H1 (cell line): ENCODE measurements at regions not wholly inside any gene's neighbourhood (a gene's known extent, or its start where the extent isn't known, plus 50 kb on each side); places are given as distances from the start of the nearest gene placed in this dataset.

Experiments
- CTCF ChIA-PET: fragments of 300-600 bp; sonication (Branson Sonifier 250); formaldehyde crosslinking; loops from one replicate; lab custom pipeline; 2021; ENCODE audit not compliant: partially characterized antibody; lab: Charles Lee
- POLR2A ChIA-PET: fragments of 300-600 bp; sonication (Branson Sonifier 250); formaldehyde crosslinking; loops from one replicate; lab custom pipeline; 2021; ENCODE audit warnings: inconsistent platforms; ENCODE audit not compliant: partially characterized antibody; lab: Charles Lee
- DNase-seq, 2 experiments: peaks; one replicate each; pipeline versions ENCODE4 v3.0.0 to v3.0.0-alpha.2; 2010 to 2022; ENCODE audit warnings: low spot score in 2 of 2, low read depth in 1 of 2, mixed read lengths in 1 of 2
- FAIRE-seq: peaks from 2 replicates; lab custom pipeline; 2011; peaks lifted over from hg19 to GRCh38; lab: Jason Lieb, UNC
- H2AFZ ChIP-seq: 2 replicates; pipeline ENCODE4 v1.8.1; 2012; ENCODE audit warnings: low read length, inconsistent platforms
- H2AK5ac ChIP-seq: 2 replicates; pipeline ENCODE4 v1.6.1; 2013; ENCODE audit warnings: low read depth, low read length
- H2BK120ac ChIP-seq: replicated peaks from 2 replicates; pipeline ENCODE3; 2013; ENCODE audit warnings: low read depth, low read length, inconsistent platforms
- H2BK12ac ChIP-seq: 2 replicates; pipeline ENCODE4 v1.6.1; 2013; ENCODE audit warnings: low read depth, low read length
- H2BK15ac ChIP-seq: 2 replicates; pipeline ENCODE4 v1.6.1; 2013; ENCODE audit warnings: low read length
- H2BK20ac ChIP-seq: 2 replicates; pipeline ENCODE4 v1.6.1; 2013; ENCODE audit warnings: low read length
- H2BK5ac ChIP-seq: 2 replicates; pipeline ENCODE4 v1.6.1; 2013; ENCODE audit warnings: low read depth, low read length
- H3K14ac ChIP-seq: 2 replicates; pipeline ENCODE4 v1.6.1; 2013; ENCODE audit warnings: inconsistent platforms; ENCODE audit not compliant: insufficient read length
- H3K18ac ChIP-seq: 2 replicates; pipeline ENCODE4 v1.6.1; 2013; ENCODE audit warnings: low read length; ENCODE audit errors: extremely low read depth
- H3K23ac ChIP-seq: 2 replicates; pipeline ENCODE4 v1.6.1; 2013; ENCODE audit warnings: inconsistent platforms; ENCODE audit not compliant: insufficient read length
- H3K23me2 ChIP-seq: 2 replicates; pipeline ENCODE4 v1.6.1; 2013; ENCODE audit warnings: low read depth, low read length
- H3K27ac ChIP-seq: 2 replicates; pipeline ENCODE4 v1.6.1; 2011; ENCODE audit warnings: low read depth, low read length, inconsistent platforms
- H3K27me3 ChIP-seq, 4 experiments: replicated peaks in 1 of 4; 1 replicate in 1 of 4; 2 replicates in 3 of 4; pipeline versions ENCODE4 v1.6.1 to v1.8.1; 2011 to 2013; ENCODE audit warnings: low read length in 3 of 4, mild to moderate bottlenecking in 3 of 4, inconsistent platforms in 2 of 4, mixed read lengths in 2 of 4, moderate library complexity in 1 of 4; ENCODE audit not compliant: control insufficient read depth in 3 of 4, insufficient read depth in 3 of 4; ENCODE audit errors: extremely low read depth in 1 of 4
- H3K36me3 ChIP-seq, 4 experiments: 2 replicates each; pipeline versions ENCODE4 v1.6.1 to v1.8.1; 2011 to 2013; ENCODE audit warnings: mild to moderate bottlenecking in 4 of 4, low read length in 3 of 4, moderate library complexity in 2 of 4, control low read depth in 1 of 4, inconsistent platforms in 1 of 4; ENCODE audit not compliant: insufficient read depth in 4 of 4, control insufficient read depth in 2 of 4
- H3K4ac ChIP-seq: replicated peaks from 2 replicates; pipeline ENCODE3; 2013; ENCODE audit warnings: low read length, low read depth, mixed read lengths, inconsistent platforms; ENCODE audit not compliant: insufficient read length
- H3K4me1 ChIP-seq, 4 experiments: replicated peaks in 1 of 4; 1 replicate in 1 of 4; 2 replicates in 3 of 4; pipeline versions ENCODE4 v1.6.1 to v1.8.1; 2011 to 2013; ENCODE audit warnings: low read length in 3 of 4, inconsistent platforms in 2 of 4, mixed read lengths in 1 of 4; ENCODE audit not compliant: insufficient read depth in 4 of 4, control insufficient read depth in 3 of 4
- H3K4me2 ChIP-seq, 2 experiments: 2 replicates each; pipeline versions ENCODE4 v1.6.1 to v1.8.1; 2011 to 2013; ENCODE audit warnings: low read depth in 2 of 2, low read length in 2 of 2, control low read depth in 1 of 2, inconsistent platforms in 1 of 2, mild to moderate bottlenecking in 1 of 2; ENCODE audit not compliant: insufficient read depth in 1 of 2
- H3K4me3 ChIP-seq, 4 experiments: fragments of 200-600, 300-600 bp in 1 of 4; sonication (generic), shearing (Covaris generic), sonication (Bioruptor Twin) in 1 of 4; 2 replicates each; pipeline versions ENCODE4 v1.5.1 to v1.8.1; 2011 to 2016; ENCODE audit warnings: low read length in 4 of 4, low read depth in 3 of 4, control low read depth in 2 of 4, inconsistent platforms in 2 of 4, mild to moderate bottlenecking in 2 of 4, mixed read lengths in 1 of 4, moderate library complexity in 1 of 4; ENCODE audit not compliant: insufficient read depth in 2 of 4; ENCODE audit errors: extremely low read depth in 1 of 4
- H3K56ac ChIP-seq: replicated peaks from 2 replicates; pipeline ENCODE3; 2013; ENCODE audit warnings: low read depth, mild to moderate bottlenecking, mixed read lengths, low read length, inconsistent platforms; ENCODE audit not compliant: insufficient read length
- H3K79me1 ChIP-seq: 2 replicates; pipeline ENCODE4 v1.6.1; 2013; ENCODE audit warnings: low read depth, low read length, control low read depth
- H3K79me2 ChIP-seq, 2 experiments: 2 replicates each; pipeline versions ENCODE4 v1.6.1 to v1.8.1; 2012 to 2013; ENCODE audit warnings: low read length in 2 of 2, mild to moderate bottlenecking in 2 of 2, inconsistent platforms in 1 of 2; ENCODE audit not compliant: insufficient read depth in 2 of 2, control insufficient read depth in 1 of 2
- H3K9ac ChIP-seq, 4 experiments: replicated peaks in 1 of 4; 1 replicate in 1 of 4; 2 replicates in 3 of 4; pipeline versions ENCODE4 v1.6.1 to v1.8.1; 2011 to 2013; ENCODE audit warnings: low read depth in 3 of 4, low read length in 3 of 4, control low read depth in 2 of 4, mild to moderate bottlenecking in 2 of 4, moderate library complexity in 2 of 4, inconsistent platforms in 1 of 4; ENCODE audit errors: extremely low read depth in 1 of 4
- H3K9me3 ChIP-seq, 2 experiments: 2 replicates each; pipeline versions ENCODE4 v1.6.1 to v1.8.1; 2012 to 2013; ENCODE audit warnings: mild to moderate bottlenecking in 2 of 2, moderate library complexity in 2 of 2, control low read depth in 1 of 2, inconsistent platforms in 1 of 2, low read depth in 1 of 2, low read length in 1 of 2, mixed read lengths in 1 of 2; ENCODE audit not compliant: insufficient read depth in 2 of 2
- H4K20me1 ChIP-seq, 2 experiments: replicated peaks in 1 of 2; 2 replicates each; pipeline versions ENCODE3 to v1.8.1; 2011 to 2013; ENCODE audit warnings: inconsistent platforms in 2 of 2, low read length in 2 of 2, mild to moderate bottlenecking in 1 of 2; ENCODE audit not compliant: insufficient read depth in 2 of 2, control insufficient read depth in 1 of 2
- H4K5ac ChIP-seq: 2 replicates; pipeline ENCODE4 v1.6.1; 2013; ENCODE audit warnings: low read length, low read depth, mixed read lengths, inconsistent platforms; ENCODE audit not compliant: insufficient read length
- H4K8ac ChIP-seq: 2 replicates; pipeline ENCODE4 v1.8.0; 2013; ENCODE audit warnings: mild to moderate bottlenecking, moderate library complexity, low read length, inconsistent platforms; ENCODE audit not compliant: insufficient read depth; ENCODE audit errors: extremely low read depth
- H4K91ac ChIP-seq: replicated peaks from 2 replicates; pipeline ENCODE3; 2013; ENCODE audit warnings: low read length, mixed read lengths, inconsistent platforms; ENCODE audit not compliant: insufficient read length
- ASH2L ChIP-seq: fragments of 200-600, 300-600 bp; sonication (generic); IDR thresholded peaks from one replicate; pipeline ENCODE4 v1.7.1; 2017; ENCODE audit warnings: low read length
- ATF3 ChIP-seq: IDR thresholded peaks from 2 replicates; pipeline ENCODE4 v1.6.1; 2011; ENCODE audit warnings: low read depth, mild to moderate bottlenecking, low read length; ENCODE audit not compliant: insufficient read depth
- CHD2 ChIP-seq: IDR thresholded peaks from 2 replicates; pipeline ENCODE4 v1.6.1; 2012; ENCODE audit warnings: low read length, improper control_type of control experiment
- EP300 ChIP-seq, 2 experiments: IDR thresholded peaks; 1 replicate in 1 of 2; 2 replicates in 1 of 2; pipeline ENCODE4 v1.6.1; 2011 to 2012; ENCODE audit warnings: low read depth in 2 of 2, low read length in 2 of 2, mild to moderate bottlenecking in 2 of 2, borderline replicate concordance in 1 of 2, inconsistent platforms in 1 of 2, moderate library complexity in 1 of 2
- PHF8 ChIP-seq: fragments of 200-600 bp; sonication (generic); conservative IDR thresholded peaks from 2 replicates; pipeline ENCODE4 v1.7.1; 2012; ENCODE audit warnings: low read depth, mild to moderate bottlenecking, inconsistent platforms, low read length, moderate library complexity
- SRF ChIP-seq: IDR thresholded peaks from 2 replicates; pipeline ENCODE4 v1.6.1; 2011; ENCODE audit warnings: mild to moderate bottlenecking, low read depth, low read length, moderate library complexity
- WGBS, 2 experiments: shearing (Covaris generic) in 1 of 2; methylation state at CpG; one replicate each; pipeline versions ENCODE4 v1.1.6 to v1.1.7; 2013 to 2015; ENCODE audit warnings: low lambda C conversion rate in 2 of 2, mixed read lengths in 2 of 2, inconsistent platforms in 1 of 2, low coverage in 1 of 2, missing lambda C conversion rate in 1 of 2; ENCODE audit not compliant: insufficient replicate concordance in 2 of 2, insufficient coverage in 1 of 2, insufficient read length in 1 of 2; ENCODE audit errors: extremely low coverage in 1 of 2, missing lambda C conversion rate in 1 of 2; 5-methylcytosine and 5-hydroxymethylcytosine counted together

- Histone ChIP-seq H3K18ac (no peak overlapping the region), H2BK5ac (no peak overlapping the region), H3K9ac (no peak overlapping the region), H3K23me2 (no peaks in the 10 kb centered on the region), H3K4me2 (no peak overlapping the region), H2BK20ac (no peak overlapping the region), H3K36me3 (no peaks in the 10 kb centered on the region), H3K23ac (no peak overlapping the region), H3K4ac (no peak overlapping the region), H4K8ac (no peak overlapping the region), H2BK120ac (peak overlapping the region; percentile 4), H2BK12ac (no peak overlapping the region), H3K9me3 (no peaks in the 10 kb centered on the region), H3K27ac (no peak overlapping the region), H3K4me1 (peaks cover 0 to 4% (median 2%) of the 10 kb centered on the region in 4 experiments; a peak in 2 of 7 replicates), H2AK5ac (no peak overlapping the region), H3K14ac (no peak overlapping the region), H3K79me1 (no peaks in the 10 kb centered on the region), H3K27me3 (no peaks in the 10 kb centered on the region), H3K4me3 (no peak overlapping the region), H3K56ac (no peak overlapping the region), H2AFZ (peak overlapping the region; percentile 43; the same call in 1 of the 2 replicates), H3K79me2 (no peaks in the 10 kb centered on the region), H4K5ac (no peak overlapping the region), H2BK15ac (no peak overlapping the region; the same call in 1 of the 2 replicates), H4K20me1 (no peaks in the 10 kb centered on the region), H4K91ac (no peak overlapping the region)
- DNase-seq (no peak), FAIRE-seq (no peak)
- no peak for TF ChIP-seq EP300 (IDR thresholded peaks at IDR 0.05; ENCODE audit: borderline replicate concordance in 1 of 2, low read depth in 2 of 2, low read length in 2 of 2)
- TF ChIP-seq SRF = no peak
- TF ChIP-seq ATF3 = no peak
- TF ChIP-seq PHF8 = no peak
- no peak for TF ChIP-seq CHD2
- TF ChIP-seq ASH2L = no peak
- WGBS, 2 experiments = 83% methylated on average over 4 of the region's 4 CpGs; no CpG with 5 or more reads in 1 of the 2 experiments
- ChIA-PET POLR2A (no interaction called here), CTCF (no interaction called here)
Observed at GRCh38 chr7:84906889-84907288, 280.0 kb downstream of the SEMA3D start.
